ENCODE measurements at regions not wholly inside any gene's neighbourhood (a gene's known extent, or its start where the extent isn't known, plus 50 kb on each side); places are given as distances from the start of the nearest gene placed in this dataset.

DNA sequence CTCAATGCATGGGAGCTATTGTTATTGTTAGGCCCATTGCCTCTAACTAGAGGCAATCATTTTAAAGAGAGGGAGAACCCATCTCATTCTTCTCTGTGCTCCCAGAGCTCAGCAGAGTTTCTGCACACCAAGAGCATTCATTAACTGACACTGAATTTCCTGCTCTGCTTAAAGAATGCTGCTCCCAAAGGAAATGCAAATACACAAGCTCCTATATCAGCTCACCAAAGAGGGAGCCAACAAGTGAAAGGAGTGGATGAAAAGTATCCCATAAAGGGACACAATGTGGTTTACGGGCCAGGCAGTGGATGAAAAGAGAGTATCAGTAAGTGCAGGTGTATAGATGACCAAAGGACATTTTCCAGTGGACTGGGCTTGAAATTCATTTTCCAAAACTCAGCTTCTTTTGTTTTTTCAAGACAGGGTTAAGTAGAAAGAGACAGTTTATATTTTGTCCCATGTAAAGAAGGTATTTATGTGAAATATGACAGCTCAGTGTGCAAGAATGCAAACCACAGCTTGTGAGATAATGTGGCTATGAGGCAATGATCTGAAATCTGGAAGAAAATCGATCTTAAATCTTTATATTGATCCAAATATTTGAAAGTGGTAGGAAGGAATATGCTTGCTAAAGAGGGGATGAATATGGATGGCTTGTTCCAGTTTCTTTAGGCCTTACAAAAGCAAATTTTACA is 207.7 kb upstream of the CAMK1G start:
- no peak for DNase-seq (ENCODE audit: extremely low read depth, low read depth)

DNA sequence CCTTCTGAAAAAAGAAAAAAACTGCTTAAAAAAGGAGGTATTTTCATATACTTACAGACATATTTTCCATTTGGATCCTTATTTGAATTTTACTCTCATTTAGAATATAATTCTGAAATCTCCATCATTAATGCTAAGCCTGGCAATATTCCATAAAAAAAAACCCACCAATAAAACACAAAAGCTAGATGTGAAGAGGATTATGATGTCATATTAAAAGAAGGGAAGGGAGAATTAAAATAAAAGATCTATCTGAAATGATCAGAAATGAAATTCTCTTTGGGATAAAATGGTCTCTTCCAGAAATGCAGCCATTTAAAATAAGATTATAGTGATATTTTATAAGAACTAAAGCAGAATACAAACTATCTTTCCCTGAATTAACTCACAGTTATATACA is 206.7 kb upstream of the CAMK1G start:
- DNase-seq (ENCODE audit: extremely low read depth, low read depth) = no peak

DNA sequence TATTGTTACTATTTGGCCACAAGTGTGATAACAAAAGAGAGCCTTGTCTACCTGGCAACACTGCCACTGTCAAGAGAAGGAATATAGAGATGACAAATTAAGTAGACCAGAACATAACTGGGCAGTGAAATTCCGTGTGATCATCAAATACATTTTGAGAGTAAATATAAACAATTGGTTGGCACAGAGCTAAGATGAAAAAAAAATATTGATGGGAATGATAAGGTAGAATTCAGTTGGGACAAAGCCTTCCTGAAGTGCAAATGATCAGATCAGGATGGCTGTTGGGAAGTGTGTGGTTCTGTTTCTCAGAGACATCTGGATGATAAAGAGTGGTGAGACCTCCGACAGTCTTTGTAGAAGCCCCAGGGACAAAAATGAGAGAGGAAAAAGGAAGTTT is 205.5 kb upstream of the CAMK1G start:
- DNase-seq (ENCODE audit: extremely low read depth, low read depth) = no peak

DNA sequence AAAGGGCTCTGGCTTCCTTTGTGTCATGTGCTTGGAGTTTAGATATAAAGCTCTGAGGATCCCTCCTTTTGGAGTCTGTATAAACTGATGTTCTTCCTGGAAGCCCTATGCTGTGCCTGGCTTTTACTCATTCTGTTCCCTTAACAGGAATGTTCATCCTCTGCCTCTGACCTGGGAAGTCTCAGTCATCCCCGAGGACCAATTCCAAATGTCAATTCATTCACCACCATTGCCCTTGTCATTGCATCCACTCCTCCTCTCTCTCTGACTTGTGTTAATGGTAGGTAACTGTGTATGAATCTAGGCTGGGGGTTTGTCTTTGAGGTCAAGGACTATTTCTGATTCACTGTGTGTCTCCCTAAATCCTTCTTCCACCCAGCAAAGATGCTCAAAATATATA is 204.2 kb upstream of the CAMK1G start:
- DNase-seq (ENCODE audit: extremely low read depth, low read depth) = no peak

DNA sequence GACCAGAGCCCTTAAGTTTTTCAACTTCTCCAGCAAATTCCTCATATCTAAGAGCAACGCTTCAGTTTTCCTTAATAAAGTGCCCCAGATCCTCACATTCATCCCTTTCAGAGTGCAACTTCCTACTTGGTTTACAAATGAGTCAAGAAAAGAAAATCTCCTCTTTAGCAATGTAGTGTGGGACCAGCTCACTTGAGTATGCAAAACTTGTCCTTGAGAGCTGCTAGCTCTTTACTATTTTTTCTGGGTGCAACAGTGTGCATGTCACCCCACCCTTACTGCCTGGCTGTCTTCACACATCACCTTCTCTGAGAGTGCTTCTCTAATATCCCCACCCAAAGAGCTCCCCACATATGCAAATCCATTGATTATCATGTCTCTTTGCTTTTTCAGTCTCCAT is 203.1 kb upstream of the CAMK1G start:
- no peak for DNase-seq (ENCODE audit: extremely low read depth, low read depth)

- DNase-seq (ENCODE audit: extremely low read depth, low read depth) = no peak
These were observed 201.0 kb upstream of the CAMK1G start for GRCh38 chr1:209382231-209383100.

DNA sequence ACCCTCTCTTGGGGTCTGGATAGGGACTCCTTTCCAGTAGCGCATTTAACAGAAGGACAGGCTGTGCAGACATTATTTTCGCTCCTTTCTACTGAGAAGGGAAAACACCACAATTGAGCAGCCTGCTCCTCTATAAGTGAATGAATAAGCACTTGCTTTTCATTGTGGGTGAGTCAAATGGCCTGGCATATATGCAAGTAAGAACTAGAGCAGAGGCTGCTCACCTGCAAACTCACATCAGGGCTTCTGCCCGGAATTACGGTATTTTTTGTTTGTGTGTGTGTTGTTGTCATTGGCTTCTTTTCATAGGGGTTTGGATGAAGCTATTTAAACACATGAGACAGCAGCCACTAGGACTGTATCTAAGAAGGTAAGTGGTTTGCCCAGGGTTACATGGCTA is 200.1 kb upstream of the CAMK1G start:
- DNase-seq (ENCODE audit: extremely low read depth, low read depth) = no peak

DNA sequence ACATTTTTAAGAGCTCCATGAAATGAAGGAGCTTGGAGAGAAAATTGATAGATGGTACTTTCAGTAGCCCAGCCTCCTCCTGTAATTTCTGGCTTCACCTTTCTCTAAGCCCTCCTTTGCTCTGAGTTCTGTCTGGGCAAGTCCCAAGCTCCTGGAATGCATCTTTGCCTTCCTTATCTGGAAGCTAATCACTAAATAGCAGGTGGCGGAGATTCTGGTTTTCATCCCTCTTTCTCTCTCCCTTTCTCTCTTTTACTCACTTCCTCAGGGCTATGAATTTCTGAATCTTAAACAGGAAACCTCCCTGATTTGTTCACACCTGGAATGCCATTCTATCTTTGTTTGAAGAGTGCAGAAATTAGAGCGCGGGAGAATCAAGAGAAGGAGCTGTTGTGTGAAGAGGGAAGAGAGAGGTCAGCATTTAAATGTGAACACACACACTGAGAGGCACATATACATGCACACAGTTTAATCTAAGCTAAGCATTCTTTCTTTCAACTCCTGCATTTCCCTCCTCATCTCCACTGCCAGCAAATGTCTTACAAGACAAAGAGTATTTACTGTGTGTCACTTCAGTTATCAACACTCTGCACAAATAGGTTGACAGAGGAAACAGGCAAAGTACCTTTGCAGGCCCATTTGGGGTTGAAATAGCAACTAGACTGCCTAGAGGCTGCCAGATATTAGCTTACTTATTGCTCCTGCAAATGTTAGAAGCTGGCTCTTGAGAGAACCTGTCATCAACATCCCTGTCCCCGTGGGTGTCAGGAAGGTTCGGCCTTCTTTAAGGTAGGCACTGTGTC is 199.4 kb upstream of the CAMK1G start:
- DNase-seq (ENCODE audit: extremely low read depth, low read depth) = no peak

GRCh38 chr1:209384710-209385550 is 198.6 kb upstream of the CAMK1G start:
- DNase-seq (ENCODE audit: extremely low read depth, low read depth) = no peak

GRCh38 chr1:209386156-209386555 is 197.4 kb upstream of the CAMK1G start:
- DNase-seq (ENCODE audit: extremely low read depth, low read depth) = no peak

DNA sequence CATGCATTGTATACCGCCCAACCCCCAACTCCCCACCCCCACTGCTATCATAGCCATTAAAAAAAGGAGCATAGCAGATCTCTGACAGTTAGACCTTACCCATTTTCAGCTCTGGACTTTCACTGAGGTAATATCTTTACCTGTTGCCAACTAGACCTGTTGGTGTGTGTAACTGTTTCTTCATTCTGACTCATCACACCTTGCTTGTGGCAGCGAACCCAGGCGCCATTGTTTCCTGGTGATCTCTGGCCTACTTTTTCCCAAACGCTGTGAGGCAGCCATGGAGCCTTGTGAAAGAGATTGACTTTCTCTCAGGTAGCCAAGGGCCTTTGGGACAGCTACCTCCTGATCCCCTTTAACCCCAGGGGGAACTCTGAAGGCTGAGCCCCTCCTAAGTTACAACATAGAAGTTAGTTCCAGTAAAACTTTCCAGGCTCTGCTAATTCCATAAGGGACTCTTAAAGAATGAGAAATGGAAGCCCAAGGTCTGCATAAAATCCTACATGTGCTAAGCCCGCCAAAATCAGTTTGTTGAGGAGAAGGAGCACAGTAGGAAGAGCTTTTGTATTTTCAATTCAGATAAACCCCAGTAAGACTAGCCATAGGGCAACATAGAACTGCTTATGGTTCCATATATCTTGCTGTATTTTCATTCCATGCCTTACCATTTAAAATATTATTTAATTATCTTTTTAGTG is 196.1 kb upstream of the CAMK1G start:
- no peak for DNase-seq (ENCODE audit: extremely low read depth, low read depth)

- no peak for DNase-seq (ENCODE audit: extremely low read depth, low read depth)
These were observed 195.6 kb upstream of the CAMK1G start for GRCh38 chr1:209387969-209388329.

- no peak for DNase-seq (ENCODE audit: extremely low read depth, low read depth)
These were observed 195.2 kb upstream of the CAMK1G start for GRCh38 chr1:209388358-209388757.

GRCh38 chr1:209389258-209389657 is 194.3 kb upstream of the CAMK1G start:
- no peak for DNase-seq (ENCODE audit: extremely low read depth, low read depth)

- no peak for DNase-seq (ENCODE audit: extremely low read depth, low read depth)
These were observed 193.5 kb upstream of the CAMK1G start for GRCh38 chr1:209389975-209390374.

DNA sequence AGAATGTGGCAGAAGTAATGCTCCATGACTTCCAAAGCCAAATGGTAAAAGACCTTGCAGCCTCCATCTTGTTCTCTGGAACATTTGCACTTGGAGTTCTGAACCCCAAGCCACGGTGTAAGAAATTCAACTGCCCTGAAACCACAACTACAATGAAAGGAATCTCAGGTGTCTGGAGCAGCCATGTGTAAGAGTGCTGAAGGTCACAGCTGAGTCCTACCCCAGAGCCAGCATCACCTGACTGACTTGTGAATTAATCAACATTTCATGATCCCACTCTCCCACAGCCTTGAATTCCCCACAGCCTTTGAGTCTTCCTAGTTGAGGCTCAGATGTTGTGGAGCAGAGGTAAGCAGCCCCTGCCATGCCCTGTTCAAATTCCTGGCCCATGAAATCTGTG is 192.8 kb upstream of the CAMK1G start:
- no peak for DNase-seq (ENCODE audit: extremely low read depth, low read depth)

DNA sequence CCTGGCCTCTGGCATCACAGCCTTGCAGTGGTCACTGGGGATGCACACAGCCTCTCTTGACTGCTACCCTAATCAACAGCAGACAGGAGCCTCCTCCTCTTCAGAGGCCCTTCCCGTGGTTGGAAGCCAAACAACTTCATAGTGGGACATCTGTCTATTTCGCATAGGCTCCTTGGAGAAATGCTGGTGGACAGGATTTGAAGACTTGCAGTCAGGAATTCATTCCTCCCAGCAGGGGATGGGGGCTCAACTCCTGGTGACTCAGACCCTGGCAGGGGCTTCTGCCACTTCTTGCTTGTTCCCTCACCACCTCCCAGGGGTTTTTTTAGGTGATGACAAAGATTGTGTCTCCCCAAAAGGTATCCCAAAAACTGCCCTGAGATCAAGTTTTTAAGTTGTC is 191.7 kb upstream of the CAMK1G start:
- no peak for DNase-seq (ENCODE audit: extremely low read depth, low read depth)

DNA sequence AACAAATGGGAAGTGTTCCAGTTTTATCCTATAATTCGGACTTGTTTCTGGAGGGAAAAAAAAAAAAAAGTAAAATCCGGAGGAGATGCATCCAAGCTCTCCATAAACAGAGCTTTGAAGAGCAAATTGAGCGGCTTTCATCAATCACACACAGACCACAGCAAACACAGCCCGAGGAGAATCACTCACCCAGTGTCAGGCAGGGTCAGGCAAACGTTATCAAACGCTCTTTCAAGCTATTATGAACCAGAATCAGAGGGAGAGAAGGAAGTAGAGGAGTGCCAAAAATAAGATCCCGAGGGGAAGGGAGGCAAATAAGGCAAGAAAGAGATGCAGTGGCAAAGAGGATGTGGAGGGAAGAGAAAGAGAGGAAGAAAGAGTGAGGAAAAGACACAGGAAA is 188.3 kb upstream of the CAMK1G start:
- no peak for DNase-seq (ENCODE audit: extremely low read depth, low read depth)

DNA sequence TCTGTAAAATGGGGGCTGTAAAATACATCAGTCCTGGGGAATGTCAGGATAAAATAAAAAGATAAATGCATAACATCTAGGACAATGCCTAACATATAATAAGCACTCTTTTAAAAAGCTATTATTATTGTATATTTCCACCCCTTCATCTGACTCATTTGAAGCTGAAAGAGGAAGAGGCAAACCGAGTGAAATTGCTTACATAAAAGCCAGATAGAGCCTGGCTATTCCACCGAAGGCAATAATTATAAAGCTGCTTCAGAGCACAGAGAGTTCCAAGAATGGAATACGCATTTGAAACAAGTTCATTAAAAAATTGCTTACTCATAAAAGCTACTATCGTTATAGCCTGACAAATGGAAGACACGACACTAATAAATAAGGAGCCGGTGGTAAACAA is 186.1 kb upstream of the CAMK1G start:
- no peak for DNase-seq (ENCODE audit: extremely low read depth, low read depth)

DNA sequence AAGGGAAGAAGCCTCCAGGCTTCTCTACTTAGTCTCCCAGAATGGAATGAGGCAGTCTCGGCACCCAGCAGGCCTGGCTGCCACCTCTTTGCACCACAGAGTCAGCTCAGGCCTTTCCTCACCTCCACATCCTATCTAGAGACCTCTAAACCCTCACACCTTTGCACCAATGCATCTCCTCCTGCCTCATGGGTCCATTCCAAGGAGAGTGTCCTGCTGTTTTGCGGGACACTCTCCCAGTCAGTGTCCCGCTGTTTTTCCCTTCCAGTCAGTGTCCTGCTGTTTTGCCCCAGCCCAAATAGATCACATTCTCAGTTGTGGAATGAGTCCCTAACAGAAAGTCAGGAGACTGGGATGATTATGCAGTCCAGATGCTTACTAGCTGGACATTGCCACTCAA is 185.6 kb upstream of the CAMK1G start:
- no peak for DNase-seq (ENCODE audit: extremely low read depth, low read depth)
